ENCODE measurements at regions not wholly inside any gene's neighbourhood (a gene's known extent, or its start where the extent isn't known, plus 50 kb on each side); places are given as distances from the start of the nearest gene placed in this dataset.

- Histone ChIP-seq H4K20me1 (replicated peaks; ENCODE audit: insufficient read depth) (no peaks in the 10 kb centered on the region), H3K4me2 (no peak overlapping the region), H2AFZ (peak overlapping the region; percentile 69; the same call in 1 of the 2 replicates), H3K9me2 (ENCODE audit: insufficient read depth) (no peaks in the 10 kb centered on the region), H3K4me3 (no peak overlapping the region), H3K27me3 (ENCODE audit: insufficient read depth) (no peaks in the 10 kb centered on the region), H3K79me2 (replicated peaks; ENCODE audit: insufficient read depth) (no peaks in the 10 kb centered on the region), H3F3A (replicated peaks; ENCODE audit: low read depth) (no peaks in the 10 kb centered on the region), H3K36me3 (ENCODE audit: insufficient read depth) (no peaks in the 10 kb centered on the region), H3K4me1 (ENCODE audit: insufficient read depth) (peaks cover 4% of the 10 kb centered on the region; the same call in 1 of the 2 replicates), H3K27ac (ENCODE audit: low read depth) (no peak overlapping the region)
- Mint-ChIP-seq H3K4me3 (no peak overlapping the region), H3K9me3 (no peaks in the 10 kb centered on the region; the same call in 2 of the 3 replicates), H3K27ac (no peak overlapping the region), H3K27me3 (ENCODE audit: insufficient read depth, low read depth, poor library complexity) (peaks cover 3% of the 10 kb centered on the region), H3K4me1 (peaks cover 5% of the 10 kb centered on the region; the same call in 2 of the 3 replicates), H3K36me3 (ENCODE audit: low read depth) (no peaks in the 10 kb centered on the region)
- DNase-seq (ENCODE audit: low spot score) = no peak
- TF ChIP-seq JUNB (IDR thresholded peaks at IDR 0.05; ENCODE audit: unreplicated experiment) (no peak), ZNF331 (CRISPR knock-in tag; IDR thresholded peaks at IDR 0.05; ENCODE audit: low read depth) (no peak), CREB1 (CRISPR knock-in tag; IDR thresholded peaks at IDR 0.05; ENCODE audit: low read depth) (no peak), ZNF462 (CRISPR knock-in tag; IDR thresholded peaks at IDR 0.05) (no peak), NANOG (IDR thresholded peaks at IDR 0.05; ENCODE audit: borderline replicate concordance) (no peak), EZH2phosphoT487 (IDR thresholded peaks at IDR 0.05; ENCODE audit: unreplicated experiment) (no peak), POLR2AphosphoS5 (IDR thresholded peaks at IDR 0.05; ENCODE audit: low read depth) (no peak), ZNF114 (CRISPR knock-in tag; IDR thresholded peaks at IDR 0.05) (no peak), EZH2 (IDR thresholded peaks at IDR 0.05; ENCODE audit: low read depth, unreplicated experiment) (no peak), STAT1 (IDR thresholded peaks at IDR 0.05; ENCODE audit: unreplicated experiment) (no peak)
- TF ChIP-seq, protein P1, sequence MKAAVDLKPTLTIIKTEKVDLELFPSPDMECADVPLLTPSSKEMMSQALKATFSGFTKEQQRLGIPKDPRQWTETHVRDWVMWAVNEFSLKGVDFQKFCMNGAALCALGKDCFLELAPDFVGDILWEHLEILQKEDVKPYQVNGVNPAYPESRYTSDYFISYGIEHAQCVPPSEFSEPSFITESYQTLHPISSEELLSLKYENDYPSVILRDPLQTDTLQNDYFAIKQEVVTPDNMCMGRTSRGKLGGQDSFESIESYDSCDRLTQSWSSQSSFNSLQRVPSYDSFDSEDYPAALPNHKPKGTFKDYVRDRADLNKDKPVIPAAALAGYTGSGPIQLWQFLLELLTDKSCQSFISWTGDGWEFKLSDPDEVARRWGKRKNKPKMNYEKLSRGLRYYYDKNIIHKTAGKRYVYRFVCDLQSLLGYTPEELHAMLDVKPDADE (IDR thresholded peaks at IDR 0.05) = no peak
- TF ChIP-seq, protein P2, sequence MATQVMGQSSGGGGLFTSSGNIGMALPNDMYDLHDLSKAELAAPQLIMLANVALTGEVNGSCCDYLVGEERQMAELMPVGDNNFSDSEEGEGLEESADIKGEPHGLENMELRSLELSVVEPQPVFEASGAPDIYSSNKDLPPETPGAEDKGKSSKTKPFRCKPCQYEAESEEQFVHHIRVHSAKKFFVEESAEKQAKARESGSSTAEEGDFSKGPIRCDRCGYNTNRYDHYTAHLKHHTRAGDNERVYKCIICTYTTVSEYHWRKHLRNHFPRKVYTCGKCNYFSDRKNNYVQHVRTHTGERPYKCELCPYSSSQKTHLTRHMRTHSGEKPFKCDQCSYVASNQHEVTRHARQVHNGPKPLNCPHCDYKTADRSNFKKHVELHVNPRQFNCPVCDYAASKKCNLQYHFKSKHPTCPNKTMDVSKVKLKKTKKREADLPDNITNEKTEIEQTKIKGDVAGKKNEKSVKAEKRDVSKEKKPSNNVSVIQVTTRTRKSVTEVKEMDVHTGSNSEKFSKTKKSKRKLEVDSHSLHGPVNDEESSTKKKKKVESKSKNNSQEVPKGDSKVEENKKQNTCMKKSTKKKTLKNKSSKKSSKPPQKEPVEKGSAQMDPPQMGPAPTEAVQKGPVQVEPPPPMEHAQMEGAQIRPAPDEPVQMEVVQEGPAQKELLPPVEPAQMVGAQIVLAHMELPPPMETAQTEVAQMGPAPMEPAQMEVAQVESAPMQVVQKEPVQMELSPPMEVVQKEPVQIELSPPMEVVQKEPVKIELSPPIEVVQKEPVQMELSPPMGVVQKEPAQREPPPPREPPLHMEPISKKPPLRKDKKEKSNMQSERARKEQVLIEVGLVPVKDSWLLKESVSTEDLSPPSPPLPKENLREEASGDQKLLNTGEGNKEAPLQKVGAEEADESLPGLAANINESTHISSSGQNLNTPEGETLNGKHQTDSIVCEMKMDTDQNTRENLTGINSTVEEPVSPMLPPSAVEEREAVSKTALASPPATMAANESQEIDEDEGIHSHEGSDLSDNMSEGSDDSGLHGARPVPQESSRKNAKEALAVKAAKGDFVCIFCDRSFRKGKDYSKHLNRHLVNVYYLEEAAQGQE (IDR thresholded peaks at IDR 0.05; ENCODE audit: unreplicated experiment) = no peak
- TF ChIP-seq, protein P3, sequence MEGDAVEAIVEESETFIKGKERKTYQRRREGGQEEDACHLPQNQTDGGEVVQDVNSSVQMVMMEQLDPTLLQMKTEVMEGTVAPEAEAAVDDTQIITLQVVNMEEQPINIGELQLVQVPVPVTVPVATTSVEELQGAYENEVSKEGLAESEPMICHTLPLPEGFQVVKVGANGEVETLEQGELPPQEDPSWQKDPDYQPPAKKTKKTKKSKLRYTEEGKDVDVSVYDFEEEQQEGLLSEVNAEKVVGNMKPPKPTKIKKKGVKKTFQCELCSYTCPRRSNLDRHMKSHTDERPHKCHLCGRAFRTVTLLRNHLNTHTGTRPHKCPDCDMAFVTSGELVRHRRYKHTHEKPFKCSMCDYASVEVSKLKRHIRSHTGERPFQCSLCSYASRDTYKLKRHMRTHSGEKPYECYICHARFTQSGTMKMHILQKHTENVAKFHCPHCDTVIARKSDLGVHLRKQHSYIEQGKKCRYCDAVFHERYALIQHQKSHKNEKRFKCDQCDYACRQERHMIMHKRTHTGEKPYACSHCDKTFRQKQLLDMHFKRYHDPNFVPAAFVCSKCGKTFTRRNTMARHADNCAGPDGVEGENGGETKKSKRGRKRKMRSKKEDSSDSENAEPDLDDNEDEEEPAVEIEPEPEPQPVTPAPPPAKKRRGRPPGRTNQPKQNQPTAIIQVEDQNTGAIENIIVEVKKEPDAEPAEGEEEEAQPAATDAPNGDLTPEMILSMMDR (conservative IDR thresholded peaks at IDR 0.05; ENCODE audit: low read depth in 2 of 2) = no peak
- ATAC-seq = no peak
These were observed 127.8 kb downstream of the TRIB2 start for GRCh38 chr2:12844511-12844910.
